Hindlimb muscle (tissue), 1 donor: ENCODE measurements at regions not wholly inside any gene's neighbourhood (a gene's known extent, or its start where the extent isn't known, plus 50 kb on each side); places are given as distances from the start of the nearest gene placed in this dataset.
"Not testable (repeated sequence)": the region's sequence is repeated elsewhere in the genome, so short reads cannot be mapped to it uniquely, and the experiment has no call there.

Source experiments
- DNase-seq: peaks from one replicate; pipeline ENCODE4 v3.0.0-alpha.2; 2013

DNA sequence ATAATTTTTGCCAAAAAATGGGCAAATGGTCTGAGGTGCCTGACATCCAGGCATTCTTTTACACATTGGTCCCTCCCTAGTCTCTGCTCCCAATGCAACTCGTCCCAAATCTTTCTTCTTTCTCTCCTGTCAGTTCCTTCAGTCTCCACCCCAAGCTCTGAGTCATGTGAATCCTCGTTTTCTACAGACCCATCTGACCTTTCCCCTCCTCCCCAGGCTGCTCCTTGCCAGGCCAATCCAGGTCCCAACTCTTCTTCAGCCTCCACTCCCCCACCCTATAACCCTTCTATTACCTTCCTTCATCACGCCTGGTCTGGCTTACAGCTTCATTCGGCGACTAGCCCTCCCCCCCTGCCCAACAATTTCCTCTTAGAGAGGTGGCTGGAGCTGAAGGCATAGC, 55.3 kb downstream of the BBS10 start:
- not testable (repeated sequence) for DNase-seq

DNA sequence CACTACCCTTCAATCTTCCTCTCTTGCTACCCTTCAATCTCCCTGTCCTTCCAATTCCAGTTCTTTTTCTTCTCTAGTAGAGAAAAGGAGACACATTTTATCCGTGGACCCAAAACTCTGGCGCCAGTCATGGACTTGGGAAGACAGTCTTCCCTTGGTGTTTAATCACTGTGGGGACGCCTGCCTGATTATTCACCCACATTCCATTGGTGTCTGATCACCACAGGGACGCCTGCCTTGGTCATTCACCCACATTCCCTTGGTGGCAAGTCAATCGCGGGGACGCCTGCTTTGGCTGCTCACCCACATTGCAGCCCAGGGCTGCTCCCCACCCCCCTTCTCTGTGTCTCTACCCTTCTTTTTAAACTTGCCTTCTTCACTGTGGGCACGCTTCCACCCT, 55.9 kb downstream of the BBS10 start:
- DNase-seq, result not testable (repeated sequence)

DNA sequence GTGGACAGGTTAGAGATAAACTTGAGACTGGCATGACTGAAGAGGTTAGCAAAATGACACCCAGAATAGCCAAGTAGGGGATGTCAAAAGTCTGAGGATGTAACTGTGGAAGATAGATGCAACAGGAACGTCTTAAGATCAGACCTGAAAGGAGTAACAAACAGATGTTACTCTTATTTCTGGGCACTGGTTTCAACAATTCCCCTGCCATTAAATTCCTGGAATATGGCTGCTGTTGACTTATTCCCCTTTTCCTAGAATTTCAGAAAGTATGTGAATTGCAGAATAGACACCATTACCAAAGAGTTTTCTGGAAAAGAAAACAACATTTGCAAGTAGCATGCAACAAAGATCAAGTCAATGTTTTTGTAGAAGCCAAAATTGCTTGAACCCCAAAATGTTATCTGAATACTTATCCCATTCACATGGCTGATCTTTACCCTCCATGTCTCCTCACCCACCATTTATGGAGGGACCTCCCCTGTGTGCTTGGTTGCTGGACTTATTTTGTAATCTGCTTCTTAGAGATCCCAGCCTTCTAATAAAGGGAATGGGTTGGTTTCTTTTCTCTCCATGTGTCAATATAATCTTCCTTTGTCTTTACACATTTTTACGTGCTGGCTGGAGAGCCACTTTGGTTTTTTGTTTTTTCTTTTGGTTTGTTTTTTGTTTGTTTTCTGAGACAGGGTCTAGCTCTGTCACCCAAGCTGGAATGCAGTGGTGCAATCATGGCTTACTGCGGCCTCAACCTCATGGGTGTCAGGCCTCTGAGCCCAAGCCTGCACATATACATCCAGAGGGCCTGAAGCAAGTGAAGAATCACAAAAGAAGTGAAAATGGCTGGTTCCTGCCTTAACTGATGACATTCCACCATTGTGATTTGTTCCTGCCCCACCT, 57.0 kb downstream of the BBS10 start:
- peak; percentile 60 for DNase-seq

- no peak for DNase-seq
Measured at GRCh38 chr12:76288218-76288617, 60.0 kb downstream of the BBS10 start.

- DNase-seq, result no peak
Measured at GRCh38 chr12:76284816-76285750, 63.1 kb downstream of the BBS10 start.

DNA sequence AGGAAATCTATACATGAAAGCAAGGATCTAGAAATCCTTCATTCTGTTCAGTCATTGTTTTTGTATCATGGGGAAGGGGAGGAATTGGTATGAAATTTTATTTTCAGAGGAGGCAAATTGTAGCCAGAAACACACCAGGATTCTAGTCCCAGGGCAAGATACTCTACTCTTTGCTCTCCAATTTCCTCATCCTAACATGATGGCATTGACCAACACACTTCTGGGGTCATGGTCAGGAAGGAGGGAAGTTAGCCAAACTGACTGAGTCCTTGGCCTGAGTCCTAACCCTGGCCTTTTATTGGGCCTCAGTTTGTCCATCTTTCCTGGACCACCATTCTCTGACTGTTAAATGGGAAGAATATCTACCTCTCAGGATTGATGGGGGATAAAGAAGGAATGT, 65.5 kb downstream of the BBS10 start:
- DNase-seq, result no peak

DNA sequence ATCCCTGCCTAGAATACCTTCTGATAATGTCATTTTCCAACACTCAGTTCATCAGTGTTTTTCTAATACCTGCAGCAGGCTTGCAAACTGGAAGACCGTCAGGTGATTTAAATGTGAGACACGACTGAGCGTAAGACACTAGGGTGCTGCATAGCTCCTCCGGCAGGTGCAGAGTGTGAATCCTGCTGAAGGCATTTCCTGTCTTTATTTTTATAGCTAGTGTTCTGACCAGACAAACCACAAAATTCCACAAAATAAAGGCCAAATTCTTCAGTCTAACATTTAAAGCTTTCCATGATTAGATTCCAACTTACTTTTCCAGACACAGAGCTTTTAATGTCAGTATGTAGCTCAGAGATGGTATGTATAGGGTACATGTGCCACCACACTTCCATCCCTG, 70.7 kb downstream of the BBS10 start:
- DNase-seq, result no peak

DNA sequence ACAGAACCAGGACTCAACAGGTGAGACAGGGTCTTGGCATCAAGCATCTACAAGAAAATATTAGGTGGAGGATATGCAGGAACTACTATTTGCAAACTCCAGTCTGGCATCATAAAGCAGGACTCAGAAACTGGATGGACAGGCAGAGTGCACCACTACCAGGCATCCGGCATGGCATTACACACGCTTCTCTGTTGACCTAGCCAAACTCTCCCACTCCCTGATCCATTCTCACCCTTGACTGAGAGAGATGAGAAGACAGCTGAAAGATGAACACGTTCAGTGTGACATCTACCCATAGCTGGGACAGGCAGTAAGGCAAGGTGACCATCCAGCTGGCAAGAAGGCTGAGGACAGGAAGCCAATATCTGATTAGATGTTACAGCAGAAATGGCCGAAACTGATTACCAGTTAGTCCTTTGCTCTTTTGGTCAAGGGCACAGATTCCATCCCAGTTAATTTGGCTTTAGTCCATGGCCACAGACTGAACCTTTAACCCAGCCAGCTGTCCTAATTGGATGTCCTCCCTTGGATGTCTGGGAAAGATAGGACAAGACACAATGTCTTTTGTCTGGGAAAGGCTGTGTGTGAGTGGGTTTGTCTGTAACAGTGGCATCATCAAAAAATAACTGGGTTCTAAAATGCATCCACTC, 71.6 kb downstream of the BBS10 start:
- no peak for DNase-seq

DNA sequence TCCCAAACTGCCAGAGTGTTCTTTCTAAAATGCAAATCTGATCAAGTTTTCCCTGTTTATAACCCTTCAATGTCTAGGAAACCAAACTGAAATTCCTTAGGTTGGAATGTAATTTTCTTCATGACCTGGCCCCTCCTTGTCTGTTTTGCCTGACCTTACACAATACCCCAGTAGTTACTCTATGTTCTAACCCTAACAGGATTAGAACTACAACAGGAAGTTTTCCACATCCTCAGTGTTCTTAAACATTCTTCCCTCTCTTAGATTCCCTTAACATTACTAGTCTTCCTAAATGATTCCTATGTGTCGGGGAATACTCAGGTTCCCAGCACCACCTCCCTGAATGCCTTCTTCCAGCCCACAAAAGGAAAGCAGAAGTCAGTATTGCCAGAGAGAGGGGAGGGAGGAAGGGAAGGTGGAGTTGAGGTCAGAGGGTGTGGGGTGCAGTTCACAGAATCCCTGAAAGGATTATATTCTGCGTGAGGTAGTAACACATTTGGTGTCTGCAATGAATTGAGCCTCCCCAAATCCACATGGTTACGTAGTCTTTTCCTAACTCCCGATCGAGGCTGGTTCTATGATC, 72.6 kb downstream of the BBS10 start:
- no peak for DNase-seq

- DNase-seq, result no peak
Measured at GRCh38 chr12:76274420-76275083, 73.7 kb downstream of the BBS10 start.

GRCh38 chr12:76272287-76272686, 75.9 kb downstream of the BBS10 start:
- DNase-seq, result no peak

DNA sequence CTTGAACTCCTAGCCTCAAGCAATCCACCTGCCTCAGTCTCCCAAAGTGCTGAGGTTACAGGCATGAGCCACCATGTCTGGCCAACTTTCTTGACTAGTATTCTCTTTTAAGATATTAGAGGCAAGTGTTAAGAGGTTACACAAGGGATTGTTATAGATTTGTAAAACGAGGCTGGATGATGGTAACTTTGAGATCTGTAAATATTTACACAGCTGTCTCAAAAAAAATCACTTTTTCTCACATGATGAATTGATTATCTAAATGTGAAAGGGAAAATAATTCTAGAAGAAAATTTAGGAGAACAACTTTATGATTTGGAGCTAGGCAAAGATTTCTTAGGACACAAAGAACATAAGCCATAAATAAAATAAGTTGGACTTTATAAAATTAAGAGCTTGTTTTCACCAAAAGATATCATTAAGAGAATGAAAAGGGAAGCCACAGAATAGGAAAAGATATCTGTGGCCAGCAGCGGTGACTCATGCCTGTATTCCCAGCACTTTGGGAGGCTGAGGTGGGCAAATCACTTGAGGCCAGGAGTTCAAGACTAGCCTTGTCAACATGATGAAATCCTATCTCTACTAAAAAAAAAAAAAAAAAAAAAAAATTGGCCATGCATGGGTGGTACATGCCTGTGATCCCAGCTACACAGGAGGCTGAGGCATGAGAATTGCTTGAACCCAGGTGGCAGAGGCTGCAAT, 77.4 kb downstream of the BBS10 start:
- DNase-seq, result no peak

- no peak for DNase-seq
Measured at GRCh38 chr12:76268267-76268666, 79.9 kb downstream of the BBS10 start.

DNA sequence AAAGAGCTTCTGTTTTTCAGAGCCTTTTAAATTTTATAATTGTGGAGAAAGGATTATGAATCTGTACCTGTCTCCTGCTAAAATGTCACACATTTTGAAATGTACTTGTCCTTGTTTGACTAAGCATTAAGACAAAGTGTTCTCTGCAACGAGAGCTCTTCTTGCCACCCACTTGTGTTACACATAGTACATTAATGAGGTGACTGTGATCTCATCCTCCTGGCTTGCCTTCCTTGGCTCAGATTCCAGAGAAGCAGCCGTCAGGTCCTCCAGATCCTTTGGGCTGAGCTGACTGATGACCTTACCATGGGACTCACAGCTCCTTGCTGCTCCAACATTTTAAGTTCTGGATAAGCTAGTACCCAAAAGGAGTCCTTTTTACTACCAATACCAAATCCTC, 81.4 kb downstream of the BBS10 start:
- DNase-seq, result peak; percentile 64

DNA sequence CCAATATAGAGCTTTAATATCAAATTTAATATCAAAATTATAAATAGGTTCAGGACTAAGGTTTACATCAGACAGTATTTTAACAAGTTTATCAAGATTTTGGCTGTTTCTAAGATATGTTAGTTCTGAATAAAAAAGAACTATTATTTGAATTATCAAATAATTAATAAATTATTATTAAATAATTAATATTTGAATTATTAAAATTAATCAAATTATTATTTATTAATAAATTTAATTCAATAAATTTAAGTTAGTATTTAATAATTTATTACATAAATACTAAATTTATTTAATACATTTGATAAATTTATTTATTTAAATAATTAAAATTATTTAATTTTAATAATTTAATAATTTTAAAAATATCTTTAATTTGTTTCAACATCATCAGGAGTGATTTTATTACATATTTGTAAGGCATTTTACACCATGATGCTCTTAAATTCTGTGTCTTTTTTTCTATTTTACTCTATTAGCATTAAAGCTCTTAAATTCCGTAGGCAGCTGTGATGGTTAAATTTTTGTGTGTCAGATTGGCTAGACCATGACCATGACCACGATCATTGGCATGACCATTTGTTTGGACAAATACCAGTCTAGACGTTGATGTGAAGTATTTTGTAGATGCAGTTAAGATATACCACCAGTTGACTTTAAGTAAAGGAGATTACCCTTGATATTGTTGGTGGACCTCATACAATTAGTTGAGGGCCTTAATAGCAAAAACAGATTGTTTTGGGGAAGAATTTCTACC, 82.6 kb downstream of the BBS10 start:
- DNase-seq, result no peak

DNA sequence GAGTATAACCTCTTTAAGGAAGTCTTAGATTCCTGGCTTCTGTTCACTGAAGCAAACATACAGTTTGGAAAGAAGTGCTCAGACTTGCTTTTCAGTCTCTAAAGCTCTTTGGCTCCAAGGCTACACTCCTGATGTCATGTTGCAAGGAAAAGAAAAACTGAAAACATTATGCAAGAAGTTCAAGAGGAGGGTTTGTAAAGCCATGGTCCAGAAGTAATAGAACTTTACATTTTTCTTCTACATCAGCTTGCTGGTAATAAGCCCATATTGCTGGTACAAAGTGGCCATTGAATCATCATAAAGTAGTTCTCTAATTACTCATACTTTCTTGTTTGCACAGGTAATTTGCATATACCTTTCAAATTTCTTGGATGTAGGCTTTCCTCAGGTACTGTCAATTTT, 83.6 kb downstream of the BBS10 start:
- DNase-seq, result peak; percentile 61

DNA sequence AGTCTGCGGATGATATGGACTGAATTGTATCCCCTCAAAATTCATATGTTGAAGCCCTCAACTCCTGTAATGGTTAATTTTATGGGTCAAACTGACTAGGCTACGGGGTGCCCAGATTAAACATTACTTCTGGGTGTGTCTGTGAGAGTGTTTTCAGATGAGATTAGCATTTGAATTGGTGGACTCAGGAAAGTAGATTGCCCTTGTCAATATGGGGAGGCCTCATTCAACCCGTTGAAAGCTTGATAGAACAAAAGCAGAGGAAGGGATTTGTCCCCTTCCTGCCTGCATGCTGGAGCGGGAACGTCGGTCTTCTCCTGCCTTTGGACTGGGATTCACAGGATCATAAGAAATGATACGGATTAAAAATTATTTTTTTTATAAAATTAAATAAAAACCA, 84.5 kb downstream of the BBS10 start:
- DNase-seq, result no peak

GRCh38 chr12:76260390-76260748, 87.8 kb downstream of the BBS10 start:
- DNase-seq, result no peak

- DNase-seq, result peak; percentile 50
Measured at GRCh38 chr12:76259660-76260389, 88.4 kb downstream of the BBS10 start.

DNA sequence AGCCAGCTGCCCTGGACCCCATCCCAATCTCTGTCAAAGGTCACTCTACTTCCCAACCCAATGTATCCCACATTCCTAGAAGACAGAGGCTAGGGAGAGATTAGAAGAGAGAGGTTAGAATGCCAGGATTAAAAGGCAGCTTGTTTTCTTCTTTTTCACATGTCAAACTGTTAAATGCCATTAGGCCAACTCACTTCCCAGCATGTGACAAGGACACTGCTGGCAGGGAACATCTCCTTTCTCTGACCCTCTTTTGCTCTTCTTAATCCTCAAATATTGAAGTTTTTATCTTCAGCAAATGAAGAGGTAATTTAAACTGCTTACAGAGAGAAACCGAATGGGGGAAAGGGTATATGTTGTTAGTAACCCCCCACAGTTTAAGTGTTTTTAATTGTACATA, 89.1 kb downstream of the BBS10 start:
- DNase-seq, result no peak
